Umbilical cord (tissue), 1 donor: ENCODE measurements at regions not wholly inside any gene's neighbourhood (a gene's known extent, or its start where the extent isn't known, plus 50 kb on each side); places are given as distances from the start of the nearest gene placed in this dataset.

Source experiments
- DNase-seq: peaks from one replicate; pipeline ENCODE4 v3.0.0-alpha.2; 2015; ENCODE audit warnings: low spot score

GRCh38 chr2:45212953-45213635 is 203.8 kb upstream of the SIX2 start:
- DNase-seq: no peak

GRCh38 chr2:45211636-45212035 is 202.4 kb upstream of the SIX2 start:
- DNase-seq: no peak

- no peak for DNase-seq
These were observed 201.4 kb upstream of the SIX2 start for GRCh38 chr2:45210462-45211195.

DNA sequence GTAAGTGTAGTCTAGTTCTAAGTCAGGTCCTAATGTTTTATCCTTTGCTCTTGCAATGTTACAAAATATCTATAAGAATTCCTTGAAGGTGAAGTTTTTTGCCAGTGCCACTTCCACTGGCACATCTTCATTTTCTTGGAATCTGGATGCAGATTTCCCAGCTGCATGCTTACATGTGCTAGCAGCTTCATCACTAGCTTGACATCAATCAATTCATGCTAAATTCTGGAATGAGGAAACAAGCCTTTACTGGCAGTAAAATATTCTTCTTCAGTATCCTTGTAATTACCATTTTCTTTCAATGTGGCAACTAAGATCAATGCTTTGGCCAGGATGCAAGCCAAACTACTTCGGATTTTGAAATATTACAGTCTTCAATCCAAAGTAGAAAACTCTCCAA is 200.6 kb upstream of the SIX2 start:
- DNase-seq: no peak

DNA sequence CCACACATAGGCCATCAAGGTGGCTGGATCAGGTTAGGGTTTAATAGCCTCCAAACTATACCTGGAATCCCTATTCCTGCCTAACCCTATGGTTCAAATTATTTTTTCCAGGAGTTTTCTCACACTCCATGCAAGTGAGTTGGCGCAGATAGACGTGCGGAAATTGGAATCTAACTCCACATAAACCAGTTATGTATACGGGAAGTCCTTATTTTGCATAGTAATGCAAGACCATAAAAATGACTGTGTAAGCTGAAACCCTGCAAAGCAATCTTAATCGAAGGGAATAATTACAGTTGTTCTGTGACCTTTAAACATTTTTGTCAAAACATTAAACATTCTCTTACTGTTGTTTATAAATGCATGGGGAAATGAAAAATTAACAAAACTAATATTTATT is 200.1 kb upstream of the SIX2 start:
- DNase-seq: no peak

DNA sequence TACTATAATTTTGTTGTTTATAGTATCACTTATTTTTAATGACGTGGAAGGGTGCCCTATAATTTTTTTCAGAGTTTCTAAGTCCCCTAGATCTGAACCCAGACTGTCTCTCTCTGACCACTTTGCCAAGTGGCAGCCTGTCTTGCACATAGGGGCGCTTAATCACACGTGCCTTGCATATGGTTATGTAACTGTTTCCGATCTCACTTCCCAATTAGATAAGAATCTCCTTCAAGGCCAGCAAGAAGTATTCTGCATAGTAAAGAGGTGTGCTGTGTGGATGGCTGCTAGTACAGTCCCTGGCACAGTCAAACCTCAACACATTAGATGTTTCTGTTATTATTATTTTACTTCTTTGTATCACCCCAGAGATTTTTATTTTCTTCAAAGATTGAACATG is 197.8 kb upstream of the SIX2 start:
- no peak for DNase-seq

GRCh38 chr2:45205985-45206384 is 196.7 kb upstream of the SIX2 start:
- DNase-seq: no peak

DNA sequence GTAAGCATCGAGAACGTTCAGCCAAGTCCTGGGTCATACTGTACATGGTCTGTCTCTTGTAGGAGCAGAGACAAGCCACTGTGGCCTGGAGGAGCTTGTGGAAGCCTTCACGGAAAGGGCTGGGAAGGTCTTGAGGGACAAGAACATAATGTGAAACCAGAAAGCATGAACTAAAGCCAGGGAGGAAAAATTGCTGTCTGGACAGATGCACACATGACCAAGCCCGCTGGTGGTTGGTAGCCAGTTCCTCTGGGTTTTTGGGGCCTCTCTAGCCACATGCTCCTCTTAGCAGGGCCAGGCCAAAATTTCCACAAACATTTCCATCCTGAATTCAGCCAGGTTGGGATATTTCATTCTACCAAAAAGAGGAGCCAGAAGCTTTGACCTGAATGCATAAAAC is 196.2 kb upstream of the SIX2 start:
- no peak for DNase-seq

DNA sequence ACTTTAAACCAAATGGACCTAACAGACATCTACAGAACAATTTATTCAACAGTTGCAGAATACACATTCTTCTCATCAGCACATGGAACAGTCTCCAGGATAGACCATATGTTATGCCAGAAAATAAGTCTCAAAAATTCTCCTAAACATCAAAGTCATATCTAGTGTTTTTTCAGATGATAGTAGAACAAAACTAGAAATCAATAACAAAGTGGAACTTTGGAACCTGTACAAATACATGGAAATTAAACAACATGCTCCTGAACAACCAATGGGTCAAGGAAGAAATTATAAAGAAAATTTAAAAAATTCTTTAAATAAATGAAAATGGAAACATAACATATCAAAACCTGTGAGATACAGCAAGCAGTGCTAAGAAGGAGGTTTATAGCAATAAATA is 194.1 kb upstream of the SIX2 start:
- DNase-seq: no peak

- no peak for DNase-seq
These were observed 190.7 kb upstream of the SIX2 start for GRCh38 chr2:45199973-45200372.

DNA sequence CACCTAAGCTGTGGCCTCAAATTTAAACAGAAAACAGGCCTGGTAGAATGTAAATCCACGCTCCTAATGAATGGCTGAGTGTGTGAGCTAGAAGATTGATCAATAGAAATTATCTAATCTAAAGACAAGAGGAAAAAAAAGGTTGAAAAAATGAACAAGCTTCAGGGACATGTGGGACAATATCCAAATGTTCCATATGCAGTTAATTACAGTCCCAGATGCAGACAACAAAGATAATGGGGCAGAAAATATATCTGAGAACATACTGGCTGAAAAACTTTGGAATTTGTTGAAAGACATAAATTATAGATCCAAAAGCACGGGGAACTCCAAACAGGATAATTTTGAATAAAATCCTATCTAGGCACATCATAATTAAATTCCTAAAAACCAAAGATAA is 186.7 kb upstream of the SIX2 start:
- DNase-seq: no peak

DNA sequence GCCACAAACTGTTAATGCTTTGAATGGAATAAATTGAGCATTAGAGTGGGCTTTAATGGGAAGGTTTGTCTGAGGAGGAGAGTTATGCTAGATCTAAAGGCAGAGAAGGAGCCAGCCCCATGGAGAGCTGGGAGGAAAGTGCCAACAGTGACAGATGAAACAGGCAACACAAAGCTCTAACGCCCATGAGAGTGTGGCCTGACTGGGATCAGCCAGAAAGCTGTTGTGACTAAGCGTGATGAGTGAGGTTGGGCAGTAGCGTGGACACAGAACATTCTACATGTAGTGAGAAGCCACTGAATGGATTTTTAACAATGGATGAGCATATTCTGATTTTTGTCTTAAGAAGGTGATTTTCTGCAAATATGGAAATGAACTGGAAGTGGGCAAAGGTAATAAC is 185.3 kb upstream of the SIX2 start:
- DNase-seq: no peak

DNA sequence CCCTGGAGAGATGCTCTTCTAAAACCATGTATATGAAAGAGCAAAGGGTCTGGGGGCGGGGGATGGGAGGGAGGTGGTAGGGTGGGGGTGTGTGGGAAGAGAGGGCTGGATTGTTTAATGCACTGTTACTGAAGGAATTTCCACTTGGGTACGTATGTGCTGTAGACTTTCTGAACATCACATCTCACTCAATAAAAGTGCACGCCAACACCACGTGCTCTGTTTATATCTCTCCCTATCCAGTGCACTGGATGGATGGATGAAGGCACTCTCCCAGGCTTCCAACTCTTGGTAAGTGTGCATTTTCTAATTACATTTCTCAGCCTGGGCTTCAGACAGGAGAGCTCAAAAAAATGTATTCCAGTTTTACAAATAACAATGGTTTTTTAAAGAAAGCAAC is 184.3 kb upstream of the SIX2 start:
- no peak for DNase-seq

GRCh38 chr2:45192991-45193390 is 183.7 kb upstream of the SIX2 start:
- DNase-seq: no peak

DNA sequence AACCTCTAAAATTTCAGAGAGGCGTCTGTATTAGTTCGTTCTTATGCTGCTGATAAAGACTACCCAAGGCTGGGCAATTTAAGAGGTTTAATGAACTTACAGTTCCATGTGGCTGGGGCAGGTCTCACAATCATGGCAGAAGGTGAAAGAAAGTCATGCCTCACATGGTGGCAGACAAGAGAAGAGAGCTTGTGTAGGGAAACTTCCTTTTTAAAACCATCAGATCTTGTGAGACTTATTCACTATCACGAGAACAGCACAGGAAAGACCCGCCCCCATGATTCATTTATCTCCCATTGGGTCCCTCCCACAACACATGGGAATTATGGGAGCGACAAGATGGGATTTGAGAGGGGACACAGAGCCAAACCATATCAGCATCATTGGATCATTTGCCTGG is 183.2 kb upstream of the SIX2 start:
- no peak for DNase-seq

DNA sequence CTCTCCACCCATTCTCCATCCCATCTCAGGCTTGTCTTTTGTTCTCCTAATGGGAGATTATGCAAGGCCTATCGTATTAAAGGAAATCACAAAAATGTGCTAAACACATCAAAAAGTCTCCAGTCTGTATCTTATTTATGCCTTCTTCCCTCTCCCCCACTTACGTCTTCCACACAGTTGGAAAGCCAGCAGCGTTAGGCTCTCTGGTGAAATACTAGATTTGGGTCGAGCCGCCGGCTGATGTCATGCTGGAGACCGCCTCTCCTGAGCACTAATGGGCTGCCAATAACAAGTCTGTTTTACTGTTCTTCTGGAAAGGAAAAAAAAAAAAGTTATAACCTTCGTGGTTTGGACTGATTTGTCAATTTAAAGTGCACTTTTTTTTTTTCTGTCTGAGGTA is 182.7 kb upstream of the SIX2 start:
- no peak for DNase-seq

GRCh38 chr2:45191146-45191863 is 182.1 kb upstream of the SIX2 start:
- DNase-seq: no peak

- no peak for DNase-seq
These were observed 181.3 kb upstream of the SIX2 start for GRCh38 chr2:45190481-45190942.

- DNase-seq: no peak
These were observed 175.4 kb upstream of the SIX2 start for GRCh38 chr2:45184606-45185005.

GRCh38 chr2:45182667-45183295 is 173.5 kb upstream of the SIX2 start:
- no peak for DNase-seq

DNA sequence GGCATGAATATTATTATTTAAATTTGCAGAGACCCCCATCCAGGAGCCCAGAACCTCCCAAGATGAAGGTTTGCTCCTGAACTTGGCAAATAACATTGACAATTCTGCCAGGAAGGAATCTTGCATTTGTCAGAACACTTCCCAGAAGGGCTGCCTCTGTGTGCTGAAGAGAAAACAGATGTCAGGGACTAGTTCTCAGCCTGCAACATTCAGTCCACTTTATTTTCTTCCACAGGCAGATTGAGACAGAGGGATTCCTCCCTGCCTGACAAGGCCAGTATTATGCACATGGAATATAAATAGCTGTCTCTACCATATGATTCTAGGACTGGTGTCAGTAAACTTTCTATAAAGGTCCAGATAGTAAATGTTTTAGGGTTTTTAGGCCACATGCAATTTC is 171.5 kb upstream of the SIX2 start:
- no peak for DNase-seq

- no peak for DNase-seq
These were observed 170.9 kb upstream of the SIX2 start for GRCh38 chr2:45180033-45180746.
